Upper lobe of left lung (tissue), 6 donors: ENCODE measurements at regions not wholly inside any gene's neighbourhood (a gene's known extent, or its start where the extent isn't known, plus 50 kb on each side); places are given as distances from the start of the nearest gene placed in this dataset.
"Not testable (repeated sequence)": the region's sequence is repeated elsewhere in the genome, so short reads cannot be mapped to it uniquely, and the experiment has no call there.

ENCODE experiments used
- ATAC-seq, 2 donors: fragments of 200-7000 bp; cut with Tn5 transposase; one replicate each; pipeline ENCODE4 v1.9.1; 2022; ENCODE audit warnings: mild to moderate bottlenecking in 2 of 2, moderate library complexity in 2 of 2; ENCODE audit not compliant: low FRiP score in 2 of 2
- DNase-seq, 2 donors: peaks; one replicate each; pipeline ENCODE4 v3.0.0-alpha.2; 2019 to 2020
- H3K27ac ChIP-seq, 4 donors: fragments of 200-600 bp; sonication (generic); one replicate each; pipeline ENCODE4 v1.5.1; 2016 to 2019
- H3K27me3 ChIP-seq, 4 donors: fragments of 200-600 bp; sonication (generic); one replicate each; pipeline ENCODE4 v1.5.1; 2017 to 2019
- H3K36me3 ChIP-seq, 4 donors: fragments of 200-600 bp; sonication (generic); one replicate each; pipeline ENCODE4 v1.5.1; 2016 to 2019
- H3K4me1 ChIP-seq, 4 donors: fragments of 200-600 bp; sonication (generic); one replicate each; pipeline ENCODE4 v1.5.1; 2018 to 2019
- H3K4me3 ChIP-seq, 4 donors: fragments of 200-600 bp; sonication (generic); one replicate each; pipeline ENCODE4 v1.5.1; 2017 to 2019; ENCODE audit warnings: mild to moderate bottlenecking in 2 of 4, moderate library complexity in 1 of 4
- H3K9me3 ChIP-seq, 4 donors: fragments of 200-600 bp; sonication (generic); one replicate each; pipeline ENCODE4 v1.5.1; 2018 to 2019
- EP300 ChIP-seq, 4 donors: sonication (generic); formaldehyde crosslinking; IDR thresholded peaks; one replicate each; pipeline ENCODE4 v1.5.1; 2017; ENCODE audit warnings: antibody characterized with exemption in 4 of 4, control low read depth in 2 of 4
- POLR2A ChIP-seq, 4 donors: fragments of 450-650 bp; IDR thresholded peaks; one replicate each; pipeline ENCODE4 v1.5.1; 2016 to 2017; ENCODE audit warnings: antibody characterized with exemption in 4 of 4, mild to moderate bottlenecking in 2 of 4
- POLR2AphosphoS5 ChIP-seq, 2 donors: sonication (generic); formaldehyde crosslinking; IDR thresholded peaks; one replicate each; pipeline ENCODE4 v1.5.1; 2017; ENCODE audit warnings: antibody characterized with exemption in 2 of 2
- WGBS, 2 donors: methylation state at CpG; one replicate each; pipeline ENCODE4 v1.1.5; 2017 to 2018; 5-methylcytosine and 5-hydroxymethylcytosine counted together
- TF ChIP-seq, protein P1 (sequence below), 6 experiments: fragments of 450-650 bp in 4 of 6; fragments of 200-600 bp in 2 of 6; sonication (generic) in 2 of 6; IDR thresholded peaks; one replicate each; pipeline ENCODE4 v1.5.1; 2016 to 2019; ENCODE audit warnings: antibody characterized with exemption in 6 of 6
- donor health status: DM: no; HTN: no; CAD: no; lungs with moderate emphysema.
- donor health status: DM: no; HTN: yes; CAD: no; lungs with severe emphysema.

GRCh38 chr3:95335517-95335916, 1272.7 kb downstream of the NSUN3 start:
- no peak overlapping the region for H3K4me3 ChIP-seq
- ATAC-seq (no peak), DNase-seq (no peak)
- no peaks in the 10 kb centered on the region for H3K9me3 ChIP-seq
- H3K4me1 ChIP-seq: no peaks in the 10 kb centered on the region
- no peak for TF ChIP-seq POLR2AphosphoS5 (IDR thresholded peaks at IDR 0.05)
- TF ChIP-seq POLR2A (IDR thresholded peaks at IDR 0.05): no peak
- H3K27ac ChIP-seq: no peak overlapping the region
- no peaks in the 10 kb centered on the region for H3K36me3 ChIP-seq
- H3K27me3 ChIP-seq: no peaks in the 10 kb centered on the region

DNA sequence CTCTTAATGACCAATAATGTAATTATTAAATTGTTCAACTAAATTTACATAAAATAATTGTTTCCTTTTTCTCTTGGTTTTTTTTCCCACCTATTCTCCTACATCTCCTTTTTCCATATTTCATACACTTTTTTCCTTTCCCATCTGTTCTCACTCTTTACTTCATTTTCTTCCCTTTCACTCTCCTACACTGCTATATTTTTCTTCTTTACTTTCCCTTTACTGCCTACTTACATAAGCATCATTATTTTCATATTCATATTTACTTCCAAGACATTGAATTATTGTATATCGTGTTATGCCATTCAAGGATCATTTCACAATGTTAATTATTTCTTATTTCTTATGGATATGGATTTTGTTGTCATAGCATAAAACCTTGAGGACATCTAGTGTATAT, 1275.6 kb downstream of the NSUN3 start:
- Histone ChIP-seq H3K27me3 (no peaks in the 10 kb centered on the region), H3K9me3 (no peaks in the 10 kb centered on the region), H3K4me1 (no peaks in the 10 kb centered on the region), H3K36me3 (no peaks in the 10 kb centered on the region), H3K27ac (no peak overlapping the region), H3K4me3 (no peak overlapping the region)
- ATAC-seq (no peak), DNase-seq (no peak)
- 73 to 77% methylated on average over 1 of the region's 1 CpG for WGBS, 2 donors
- TF ChIP-seq POLR2AphosphoS5 (IDR thresholded peaks at IDR 0.05) (no peak), POLR2A (IDR thresholded peaks at IDR 0.05) (no peak), EP300 (IDR thresholded peaks at IDR 0.05) (no peak)
- TF ChIP-seq, protein P1, sequence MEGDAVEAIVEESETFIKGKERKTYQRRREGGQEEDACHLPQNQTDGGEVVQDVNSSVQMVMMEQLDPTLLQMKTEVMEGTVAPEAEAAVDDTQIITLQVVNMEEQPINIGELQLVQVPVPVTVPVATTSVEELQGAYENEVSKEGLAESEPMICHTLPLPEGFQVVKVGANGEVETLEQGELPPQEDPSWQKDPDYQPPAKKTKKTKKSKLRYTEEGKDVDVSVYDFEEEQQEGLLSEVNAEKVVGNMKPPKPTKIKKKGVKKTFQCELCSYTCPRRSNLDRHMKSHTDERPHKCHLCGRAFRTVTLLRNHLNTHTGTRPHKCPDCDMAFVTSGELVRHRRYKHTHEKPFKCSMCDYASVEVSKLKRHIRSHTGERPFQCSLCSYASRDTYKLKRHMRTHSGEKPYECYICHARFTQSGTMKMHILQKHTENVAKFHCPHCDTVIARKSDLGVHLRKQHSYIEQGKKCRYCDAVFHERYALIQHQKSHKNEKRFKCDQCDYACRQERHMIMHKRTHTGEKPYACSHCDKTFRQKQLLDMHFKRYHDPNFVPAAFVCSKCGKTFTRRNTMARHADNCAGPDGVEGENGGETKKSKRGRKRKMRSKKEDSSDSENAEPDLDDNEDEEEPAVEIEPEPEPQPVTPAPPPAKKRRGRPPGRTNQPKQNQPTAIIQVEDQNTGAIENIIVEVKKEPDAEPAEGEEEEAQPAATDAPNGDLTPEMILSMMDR (IDR thresholded peaks at IDR 0.05): no peak

GRCh38 chr3:95341314-95341713, 1278.5 kb downstream of the NSUN3 start:
- H3K9me3 ChIP-seq: no peaks in the 10 kb centered on the region
- DNase-seq: no peak
- no peak overlapping the region for H3K27ac ChIP-seq
- no peak for ATAC-seq
- H3K4me1 ChIP-seq: no peaks in the 10 kb centered on the region
- 54 to 79% methylated on average over 8 of the region's 8 CpGs for WGBS, 2 donors
- no peaks in the 10 kb centered on the region for H3K36me3 ChIP-seq
- H3K27me3 ChIP-seq: no peaks in the 10 kb centered on the region
- H3K4me3 ChIP-seq: no peak overlapping the region
- TF ChIP-seq POLR2AphosphoS5 (IDR thresholded peaks at IDR 0.05) (no peak), EP300 (IDR thresholded peaks at IDR 0.05) (no peak), POLR2A (IDR thresholded peaks at IDR 0.05) (no peak)
- TF ChIP-seq, protein P1 (IDR thresholded peaks at IDR 0.05): no peak

- Histone ChIP-seq H3K27ac (no peak overlapping the region), H3K27me3 (no peaks in the 10 kb centered on the region), H3K36me3 (no peaks in the 10 kb centered on the region), H3K4me3 (no peak overlapping the region), H3K9me3 (no peaks in the 10 kb centered on the region), H3K4me1 (no peaks in the 10 kb centered on the region)
- DNase-seq: no peak
- WGBS, 2 donors: 57 to 60% methylated on average over 4 of the region's 4 CpGs
- no peak for TF ChIP-seq EP300 (IDR thresholded peaks at IDR 0.05)
- TF ChIP-seq, protein P1 (IDR thresholded peaks at IDR 0.05): no peak
- no peak for TF ChIP-seq POLR2A (IDR thresholded peaks at IDR 0.05)
- TF ChIP-seq POLR2AphosphoS5 (IDR thresholded peaks at IDR 0.05): no peak
- no peak for ATAC-seq
These were observed 1280.4 kb downstream of the NSUN3 start for GRCh38 chr3:95343228-95343627.

GRCh38 chr3:95343767-95344166, 1280.9 kb downstream of the NSUN3 start:
- ATAC-seq: no peak
- Histone ChIP-seq H3K4me1 (no peaks in the 10 kb centered on the region), H3K9me3 (no peaks in the 10 kb centered on the region), H3K36me3 (no peaks in the 10 kb centered on the region), H3K27ac (no peak overlapping the region), H3K27me3 (no peaks in the 10 kb centered on the region), H3K4me3 (no peak overlapping the region)
- 91 to 96% methylated on average over 1 of the region's 1 CpG for WGBS, 2 donors
- no peak for DNase-seq
- no peak for TF ChIP-seq POLR2A (IDR thresholded peaks at IDR 0.05)
- no peak for TF ChIP-seq EP300 (IDR thresholded peaks at IDR 0.05)

GRCh38 chr3:95347936-95348335, 1285.1 kb downstream of the NSUN3 start:
- H3K27ac ChIP-seq, H3K4me3 ChIP-seq, H3K4me1 ChIP-seq, DNase-seq, H3K9me3 ChIP-seq, H3K36me3 ChIP-seq, H3K27me3 ChIP-seq, ATAC-seq: not testable (repeated sequence)
- 77% methylated on average over 4 of the region's 4 CpGs for WGBS, 2 donors
